Osteocyte (in vitro differentiated cells): ENCODE measurements at regions not wholly inside any gene's neighbourhood (a gene's known extent, or its start where the extent isn't known, plus 50 kb on each side); places are given as distances from the start of the nearest gene placed in this dataset.
A peak's percentile ranks its signal among the peaks of the same experiment; 100 is the strongest.

Experiments used
- DNase-seq: peaks from one replicate; pipeline ENCODE4 v3.0.0; 2021; ENCODE audit warnings: mixed read lengths; ENCODE audit not compliant: unreplicated experiment; ENCODE audit errors: extremely low spot score
- H3K27ac Mint-ChIP-seq: one replicate; pipeline ENCODE4 v1.8.0; 2021; ENCODE audit warnings: mild to moderate bottlenecking, mixed read lengths; ENCODE audit not compliant: unreplicated experiment
- H3K27me3 Mint-ChIP-seq: one replicate; pipeline ENCODE4 v1.8.0; 2021; ENCODE audit warnings: mixed read lengths; ENCODE audit not compliant: unreplicated experiment
- H3K36me3 Mint-ChIP-seq: one replicate; pipeline ENCODE4 v1.8.0; 2021; ENCODE audit warnings: mixed read lengths; ENCODE audit not compliant: unreplicated experiment
- H3K4me1 Mint-ChIP-seq: one replicate; pipeline ENCODE4 v1.8.0; 2021; ENCODE audit warnings: mixed read lengths; ENCODE audit not compliant: unreplicated experiment
- H3K4me3 Mint-ChIP-seq: one replicate; pipeline ENCODE4 v1.8.0; 2021; ENCODE audit warnings: mild to moderate bottlenecking, moderate library complexity, mixed read lengths; ENCODE audit not compliant: unreplicated experiment
- H3K9me3 Mint-ChIP-seq: one replicate; pipeline ENCODE4 v1.8.0; 2021; ENCODE audit warnings: mixed read lengths; ENCODE audit not compliant: unreplicated experiment
- TF ChIP-seq, protein P1 (sequence below): fragments of 200-600 bp; sonication (generic); IDR thresholded peaks from 2 replicates; pipeline ENCODE4 v1.5.0; 2021; ENCODE audit warnings: antibody characterized with exemption, mild to moderate bottlenecking, moderate library complexity

GRCh38 chr11:32226480-32226879 is 135.6 kb downstream of the RCN1 start:
- TF ChIP-seq, protein P1, sequence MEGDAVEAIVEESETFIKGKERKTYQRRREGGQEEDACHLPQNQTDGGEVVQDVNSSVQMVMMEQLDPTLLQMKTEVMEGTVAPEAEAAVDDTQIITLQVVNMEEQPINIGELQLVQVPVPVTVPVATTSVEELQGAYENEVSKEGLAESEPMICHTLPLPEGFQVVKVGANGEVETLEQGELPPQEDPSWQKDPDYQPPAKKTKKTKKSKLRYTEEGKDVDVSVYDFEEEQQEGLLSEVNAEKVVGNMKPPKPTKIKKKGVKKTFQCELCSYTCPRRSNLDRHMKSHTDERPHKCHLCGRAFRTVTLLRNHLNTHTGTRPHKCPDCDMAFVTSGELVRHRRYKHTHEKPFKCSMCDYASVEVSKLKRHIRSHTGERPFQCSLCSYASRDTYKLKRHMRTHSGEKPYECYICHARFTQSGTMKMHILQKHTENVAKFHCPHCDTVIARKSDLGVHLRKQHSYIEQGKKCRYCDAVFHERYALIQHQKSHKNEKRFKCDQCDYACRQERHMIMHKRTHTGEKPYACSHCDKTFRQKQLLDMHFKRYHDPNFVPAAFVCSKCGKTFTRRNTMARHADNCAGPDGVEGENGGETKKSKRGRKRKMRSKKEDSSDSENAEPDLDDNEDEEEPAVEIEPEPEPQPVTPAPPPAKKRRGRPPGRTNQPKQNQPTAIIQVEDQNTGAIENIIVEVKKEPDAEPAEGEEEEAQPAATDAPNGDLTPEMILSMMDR: no peak
- Mint-ChIP-seq H3K9me3 (no peaks in the 10 kb centered on the region), H3K36me3 (no peaks in the 10 kb centered on the region), H3K27ac (no peak overlapping the region), H3K27me3 (peaks cover 4% of the 10 kb centered on the region), H3K4me3 (no peak overlapping the region), H3K4me1 (no peaks in the 10 kb centered on the region)
- no peak for DNase-seq

DNA sequence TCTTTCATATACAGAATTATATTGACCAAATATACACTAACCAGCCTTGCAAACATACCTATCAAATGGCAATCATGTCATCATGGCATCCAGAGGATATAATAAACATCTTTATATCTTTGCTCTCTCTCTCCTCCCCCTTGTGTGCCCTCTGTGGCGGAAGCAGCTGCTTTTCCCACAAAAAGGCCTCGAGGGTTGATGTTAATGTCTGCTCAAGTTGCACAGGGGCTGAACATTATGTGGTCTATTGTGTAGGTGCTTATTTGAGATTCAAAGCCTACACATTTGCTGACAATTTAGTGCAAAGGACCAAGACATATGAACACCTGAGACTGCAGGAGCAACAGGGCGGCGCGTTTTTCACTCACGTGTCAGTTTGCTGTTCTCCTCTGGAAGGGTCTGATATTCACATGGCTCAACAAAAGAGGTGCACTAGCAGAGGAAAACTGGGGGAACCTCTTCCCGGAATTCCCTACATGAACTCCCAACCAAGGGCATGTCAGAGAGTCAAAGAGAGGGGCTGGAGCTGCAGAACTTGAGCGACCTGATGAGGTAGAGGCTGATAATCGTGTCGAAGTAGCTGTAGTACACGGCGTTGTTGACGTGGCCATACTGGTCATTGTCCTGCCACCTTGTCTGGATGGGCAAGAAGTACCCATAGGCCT is 138.8 kb downstream of the RCN1 start:
- TF ChIP-seq, protein P1: no peak
- peaks cover 4% of the 10 kb centered on the region for H3K27me3 Mint-ChIP-seq
- no peak overlapping the region for H3K27ac Mint-ChIP-seq
- H3K4me3 Mint-ChIP-seq: no peak overlapping the region
- no peaks in the 10 kb centered on the region for H3K9me3 Mint-ChIP-seq
- H3K36me3 Mint-ChIP-seq: no peaks in the 10 kb centered on the region
- H3K4me1 Mint-ChIP-seq: no peaks in the 10 kb centered on the region
- peak; percentile 75 for DNase-seq

- Mint-ChIP-seq H3K27ac (no peak overlapping the region), H3K36me3 (no peaks in the 10 kb centered on the region), H3K9me3 (no peaks in the 10 kb centered on the region), H3K27me3 (no peaks in the 10 kb centered on the region), H3K4me3 (no peak overlapping the region), H3K4me1 (no peaks in the 10 kb centered on the region)
- TF ChIP-seq, protein P1: peak; percentile 45
- peak; percentile 40 for DNase-seq
Observed at GRCh38 chr11:32231909-32232493, 141.1 kb downstream of the RCN1 start.

DNA sequence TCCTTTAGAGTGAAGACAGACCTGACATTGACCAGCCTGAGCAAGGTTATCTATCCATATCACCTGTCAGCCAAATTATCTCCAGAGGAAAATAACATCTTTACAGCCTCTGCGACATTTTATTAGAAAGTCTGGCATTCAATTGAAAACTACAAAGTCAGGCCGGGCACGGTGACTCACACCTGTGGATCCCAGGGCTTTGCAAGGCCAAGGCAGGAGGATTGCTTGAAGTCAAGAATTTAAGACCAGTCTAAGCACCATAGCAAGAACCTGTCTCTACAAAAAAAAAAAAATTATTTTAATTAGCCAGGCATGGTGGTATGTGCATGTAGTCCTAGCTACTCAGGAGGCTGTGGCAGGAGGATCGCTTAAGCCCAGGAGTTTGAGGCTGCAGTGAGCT is 141.6 kb downstream of the RCN1 start:
- H3K27me3 Mint-ChIP-seq: no peaks in the 10 kb centered on the region
- H3K4me1 Mint-ChIP-seq: no peaks in the 10 kb centered on the region

GRCh38 chr11:32233276-32233675 is 142.4 kb downstream of the RCN1 start:
- no peak overlapping the region for H3K4me3 Mint-ChIP-seq
- DNase-seq: peak; percentile 56
- H3K27me3 Mint-ChIP-seq: peaks cover under 1% of the 10 kb centered on the region
- TF ChIP-seq, protein P1: no peak
- H3K36me3 Mint-ChIP-seq: no peaks in the 10 kb centered on the region
- H3K4me1 Mint-ChIP-seq: no peaks in the 10 kb centered on the region
- H3K27ac Mint-ChIP-seq: no peak overlapping the region
- no peaks in the 10 kb centered on the region for H3K9me3 Mint-ChIP-seq

More for the DNA sequence above, 141.6 kb downstream of the RCN1 start:
- no peak for DNase-seq
- Mint-ChIP-seq H3K27ac (no peak overlapping the region), H3K4me3 (no peak overlapping the region), H3K9me3 (no peaks in the 10 kb centered on the region), H3K36me3 (no peaks in the 10 kb centered on the region)
- TF ChIP-seq, protein P1: no peak
